ENCODE measurements at regions not wholly inside any gene's neighbourhood (a gene's known extent, or its start where the extent isn't known, plus 50 kb on each side); places are given as distances from the start of the nearest gene placed in this dataset.

- no peak overlapping the region for H3K4me3 ChIP-seq (ENCODE audit: control insufficient read depth, low read depth, low read length)
- peak; percentile 16 for DNase-seq (ENCODE audit: low read depth)
- TF ChIP-seq, protein P1, sequence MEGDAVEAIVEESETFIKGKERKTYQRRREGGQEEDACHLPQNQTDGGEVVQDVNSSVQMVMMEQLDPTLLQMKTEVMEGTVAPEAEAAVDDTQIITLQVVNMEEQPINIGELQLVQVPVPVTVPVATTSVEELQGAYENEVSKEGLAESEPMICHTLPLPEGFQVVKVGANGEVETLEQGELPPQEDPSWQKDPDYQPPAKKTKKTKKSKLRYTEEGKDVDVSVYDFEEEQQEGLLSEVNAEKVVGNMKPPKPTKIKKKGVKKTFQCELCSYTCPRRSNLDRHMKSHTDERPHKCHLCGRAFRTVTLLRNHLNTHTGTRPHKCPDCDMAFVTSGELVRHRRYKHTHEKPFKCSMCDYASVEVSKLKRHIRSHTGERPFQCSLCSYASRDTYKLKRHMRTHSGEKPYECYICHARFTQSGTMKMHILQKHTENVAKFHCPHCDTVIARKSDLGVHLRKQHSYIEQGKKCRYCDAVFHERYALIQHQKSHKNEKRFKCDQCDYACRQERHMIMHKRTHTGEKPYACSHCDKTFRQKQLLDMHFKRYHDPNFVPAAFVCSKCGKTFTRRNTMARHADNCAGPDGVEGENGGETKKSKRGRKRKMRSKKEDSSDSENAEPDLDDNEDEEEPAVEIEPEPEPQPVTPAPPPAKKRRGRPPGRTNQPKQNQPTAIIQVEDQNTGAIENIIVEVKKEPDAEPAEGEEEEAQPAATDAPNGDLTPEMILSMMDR (IDR thresholded peaks at IDR 0.05; ENCODE audit: control insufficient read depth, insufficient read depth, low read depth, low read length, missing control alignments), result peak; percentile 52
Measured at GRCh38 chr5:114101153-114101552, 260.7 kb upstream of the KCNN2 start.

DNA sequence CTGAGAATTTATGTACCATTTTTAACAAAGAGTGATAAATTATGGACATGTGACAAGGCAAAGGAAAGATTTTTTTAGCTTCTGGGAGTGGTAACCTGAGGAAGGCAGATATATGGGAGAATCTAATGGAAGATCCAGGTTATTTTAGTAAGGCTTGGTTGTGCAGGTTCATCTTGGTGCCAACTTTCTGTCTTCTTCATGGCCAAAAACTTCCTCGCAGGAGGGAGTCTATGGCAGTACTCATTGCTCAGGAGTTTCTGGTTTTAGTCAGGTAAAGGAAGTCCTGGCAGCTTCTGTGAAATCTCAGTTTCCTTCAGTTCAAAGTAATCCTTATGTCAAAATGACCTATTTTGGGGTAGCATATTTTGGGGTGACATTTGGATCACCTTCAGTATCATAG is 248.3 kb upstream of the KCNN2 start:
- DNase-seq (ENCODE audit: low read depth), result no peak
- TF ChIP-seq, protein P1 (IDR thresholded peaks at IDR 0.05; ENCODE audit: control insufficient read depth, insufficient read depth, low read depth, low read length, missing control alignments), result no peak
- H3K4me3 ChIP-seq (ENCODE audit: control insufficient read depth, low read depth, low read length), result no peak overlapping the region

DNA sequence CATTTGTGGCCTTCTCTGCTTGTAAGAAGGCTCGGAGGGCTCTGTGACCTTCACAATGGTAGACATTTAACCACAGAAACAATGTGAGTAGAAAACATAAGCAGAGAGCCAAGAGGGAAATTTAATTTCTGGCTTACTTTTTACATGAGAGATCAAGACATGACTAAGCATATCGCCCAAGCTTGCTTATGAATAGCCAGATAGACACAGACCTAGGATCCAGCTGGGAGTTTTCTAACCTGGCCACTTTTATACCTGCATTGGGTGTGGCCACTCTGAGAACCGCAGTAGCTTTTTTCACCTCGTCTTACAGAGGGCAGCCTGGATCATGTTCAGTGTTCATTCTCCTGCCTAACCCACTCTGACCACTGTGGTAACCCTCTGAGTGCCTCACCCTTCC is 244.9 kb upstream of the KCNN2 start:
- no peak for DNase-seq (ENCODE audit: low read depth)
- H3K4me3 ChIP-seq (ENCODE audit: control insufficient read depth, low read depth, low read length), result no peak overlapping the region
- TF ChIP-seq, protein P1 (IDR thresholded peaks at IDR 0.05; ENCODE audit: control insufficient read depth, insufficient read depth, low read depth, low read length, missing control alignments), result no peak

DNA sequence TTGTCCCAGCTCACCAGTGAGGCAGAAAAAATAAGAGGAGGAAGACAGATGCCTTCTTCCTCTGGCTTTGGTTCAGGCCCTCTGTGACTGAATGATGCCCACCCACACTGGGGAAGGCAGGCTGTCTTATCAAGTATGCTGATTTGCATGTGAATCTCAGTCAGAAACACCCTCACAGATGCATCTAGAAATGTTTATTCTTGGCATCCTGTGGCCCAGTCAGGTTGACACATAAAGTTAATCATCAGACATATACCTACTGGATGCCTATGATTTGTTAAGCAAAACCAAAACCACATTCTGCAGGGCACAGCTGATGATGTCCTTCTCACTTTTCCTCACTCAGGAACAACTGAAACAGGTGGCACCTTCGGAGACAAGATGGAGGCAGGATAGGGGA is 243.4 kb upstream of the KCNN2 start:
- no peak overlapping the region for H3K4me3 ChIP-seq (ENCODE audit: control insufficient read depth, low read depth, low read length)
- TF ChIP-seq, protein P1 (IDR thresholded peaks at IDR 0.05; ENCODE audit: control insufficient read depth, insufficient read depth, low read depth, low read length, missing control alignments), result no peak
- DNase-seq (ENCODE audit: low read depth), result no peak

GRCh38 chr5:114120166-114120565 is 241.7 kb upstream of the KCNN2 start:
- no peak overlapping the region for H3K4me3 ChIP-seq (ENCODE audit: control insufficient read depth, low read depth, low read length)
- DNase-seq (ENCODE audit: low read depth), result no peak
- TF ChIP-seq, protein P1 (IDR thresholded peaks at IDR 0.05; ENCODE audit: control insufficient read depth, insufficient read depth, low read depth, low read length, missing control alignments), result no peak

GRCh38 chr5:114122852-114123251 is 239.0 kb upstream of the KCNN2 start:
- H3K4me3 ChIP-seq (ENCODE audit: control insufficient read depth, low read depth, low read length), result no peak overlapping the region
- DNase-seq (ENCODE audit: low read depth), result no peak
- TF ChIP-seq, protein P1 (IDR thresholded peaks at IDR 0.05; ENCODE audit: control insufficient read depth, insufficient read depth, low read depth, low read length, missing control alignments), result no peak

DNA sequence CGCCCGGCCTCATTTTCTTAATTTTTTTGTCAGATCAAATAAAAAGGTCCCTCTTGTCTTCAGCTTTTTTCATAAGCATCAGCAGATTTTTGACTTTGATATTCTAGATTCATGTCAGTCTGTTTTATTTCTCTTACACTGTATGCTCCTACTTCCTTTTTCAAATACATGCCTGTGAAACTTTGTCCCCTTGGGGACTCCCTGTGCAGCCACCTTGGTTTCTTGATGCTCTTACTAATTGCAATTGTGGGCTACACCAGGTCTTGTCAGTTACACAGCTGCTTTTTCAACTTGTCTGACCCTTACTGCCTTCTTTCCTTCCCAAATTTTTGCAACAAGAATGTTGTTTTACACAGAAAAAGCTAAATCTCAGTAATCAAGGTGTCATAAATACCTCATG is 238.2 kb upstream of the KCNN2 start:
- TF ChIP-seq, protein P1 (IDR thresholded peaks at IDR 0.05; ENCODE audit: control insufficient read depth, insufficient read depth, low read depth, low read length, missing control alignments), result no peak
- no peak for DNase-seq (ENCODE audit: low read depth)
- no peak overlapping the region for H3K4me3 ChIP-seq (ENCODE audit: control insufficient read depth, low read depth, low read length)

All from AG09309 (cell line).